ENCODE measurements at regions not wholly inside any gene's neighbourhood (a gene's known extent, or its start where the extent isn't known, plus 50 kb on each side); places are given as distances from the start of the nearest gene placed in this dataset.

GRCh38 chr16:86714166-86714565 is 135.8 kb downstream of the FOXL1 start:
- Mint-ChIP-seq H3K27me3 (ENCODE audit: low read depth) (no peaks in the 10 kb centered on the region; the same call in 1 of the 2 replicates), H3K36me3 (no peaks in the 10 kb centered on the region), H3K4me3 (no peak overlapping the region), H3K9me3 (peaks cover 2% of the 10 kb centered on the region; the same call in 1 of the 2 replicates), H3K4me1 (peaks cover 36% of the 10 kb centered on the region), H3K27ac (no peak overlapping the region)
- ATAC-seq (no peak), DNase-seq (ENCODE audit: low spot score) (no peak)
- ChIA-PET CTCF (interaction anchor here (1.1 kb wide), 1 partner anchor 160 kb away, joined by 3 read pairs; no protein-coding TSS in a partner anchor), POLR2A (interaction anchor here (0.6 kb wide), 1 partner anchor 150 kb away, joined by 3 read pairs; no protein-coding TSS in a partner anchor)
- TF ChIP-seq ARID4B (CRISPR knock-in tag; IDR thresholded peaks at IDR 0.05; ENCODE audit: borderline replicate concordance) (no peak), ZMAT4 (CRISPR knock-in tag; IDR thresholded peaks at IDR 0.05) (no peak), AFF4 (CRISPR knock-in tag; IDR thresholded peaks at IDR 0.05; ENCODE audit: borderline replicate concordance) (no peak), NR3C1 (CRISPR knock-in tag; conservative IDR thresholded peaks at IDR 0.05; ENCODE audit: low read depth) (no peak), MLX (CRISPR knock-in tag; IDR thresholded peaks at IDR 0.05) (no peak), IRF1 (CRISPR knock-in tag; IDR thresholded peaks at IDR 0.05) (no peak), RELA (CRISPR knock-in tag; IDR thresholded peaks at IDR 0.05; ENCODE audit: borderline replicate concordance) (no peak), MAX (CRISPR knock-in tag; IDR thresholded peaks at IDR 0.05) (no peak), ZNF512 (CRISPR knock-in tag; IDR thresholded peaks at IDR 0.05; ENCODE audit: borderline replicate concordance) (no peak), ZNF425 (CRISPR knock-in tag; conservative IDR thresholded peaks at IDR 0.05) (no peak), NFE2L1 (CRISPR knock-in tag; IDR thresholded peaks at IDR 0.05) (no peak), ZNF232 (CRISPR knock-in tag; IDR thresholded peaks at IDR 0.05) (no peak), JAZF1 (CRISPR knock-in tag; IDR thresholded peaks at IDR 0.05) (no peak), MYBL2 (CRISPR knock-in tag; IDR thresholded peaks at IDR 0.05) (no peak), USF1 (CRISPR knock-in tag; IDR thresholded peaks at IDR 0.05) (no peak), SOX15 (CRISPR knock-in tag; IDR thresholded peaks at IDR 0.05) (no peak)
